HEK293T (cell line): ENCODE measurements at regions not wholly inside any gene's neighbourhood (a gene's known extent, or its start where the extent isn't known, plus 50 kb on each side); places are given as distances from the start of the nearest gene placed in this dataset.

Experiments used
- CTCF ChIA-PET: fragments of 350-600 bp; formaldehyde crosslinking; extraction: SDS; loops from one replicate; lab custom pipeline; 2021; ENCODE audit warnings: antibody characterized with exemption, inconsistent platforms; lab: Yijun Ruan, JAX
- POLR2A ChIA-PET: fragments of 350-600 bp; formaldehyde crosslinking; extraction: SDS; loops from one replicate; lab custom pipeline; 2020; ENCODE audit warnings: antibody characterized with exemption, inconsistent platforms; lab: Yijun Ruan, JAX
- DNase-seq: peaks from one replicate; pipeline ENCODE4 v3.0.0; 2012; ENCODE audit warnings: mixed read lengths; ENCODE audit errors: extremely low spot score
- ARNT ChIP-seq: fragments of 450-650 bp; IDR thresholded peaks from 2 replicates; pipeline ENCODE4 v1.6.1; 2017; ENCODE audit warnings: mild to moderate bottlenecking
- BHLHE40 ChIP-seq: fragments of 450-650 bp; IDR thresholded peaks from 2 replicates; pipeline ENCODE4 v1.6.1; 2016; ENCODE audit warnings: mild to moderate bottlenecking, moderate library complexity, borderline replicate concordance
- CTBP1 ChIP-seq: fragments of 450-650 bp; IDR thresholded peaks from 2 replicates; pipeline ENCODE4 v1.6.1; 2016; ENCODE audit warnings: borderline replicate concordance
- ELF4 ChIP-seq: fragments of 450-650 bp; IDR thresholded peaks from 2 replicates; pipeline ENCODE4 v1.6.1; 2017; ENCODE audit warnings: antibody characterized with exemption
- FOXA1 ChIP-seq: fragments of 450-650 bp; IDR thresholded peaks from 2 replicates; pipeline ENCODE4 v1.6.1; 2016; ENCODE audit warnings: mild to moderate bottlenecking
- FOXK2 ChIP-seq: fragments of 450-650 bp; IDR thresholded peaks from 2 replicates; pipeline ENCODE4 v1.6.1; 2016; ENCODE audit warnings: mild to moderate bottlenecking
- FOXM1 ChIP-seq: fragments of 450-650 bp; IDR thresholded peaks from 2 replicates; pipeline ENCODE4 v1.6.1; 2017; ENCODE audit warnings: mild to moderate bottlenecking, borderline replicate concordance
- HDGF ChIP-seq: fragments of 450-650 bp; IDR thresholded peaks from 2 replicates; pipeline ENCODE4 v1.6.1; 2017; ENCODE audit warnings: antibody characterized with exemption, borderline replicate concordance
- L3MBTL2 ChIP-seq: fragments of 450-650 bp; conservative IDR thresholded peaks from 2 replicates; pipeline ENCODE4 v1.6.1; 2016; ENCODE audit warnings: mild to moderate bottlenecking
- LEF1 ChIP-seq: fragments of 450-650 bp; IDR thresholded peaks from 2 replicates; pipeline ENCODE4 v1.6.1; 2017; ENCODE audit warnings: mild to moderate bottlenecking, borderline replicate concordance
- NFRKB ChIP-seq: fragments of 450-650 bp; IDR thresholded peaks from 2 replicates; pipeline ENCODE4 v1.6.1; 2016; ENCODE audit warnings: mild to moderate bottlenecking, moderate library complexity
- PKNOX1 ChIP-seq: fragments of 450-650 bp; IDR thresholded peaks from 2 replicates; pipeline ENCODE4 v1.6.1; 2016
- SP1 ChIP-seq: fragments of 450-650 bp; IDR thresholded peaks from 2 replicates; pipeline ENCODE4 v1.6.1; 2017
- SUZ12 ChIP-seq: fragments of 450-650 bp; IDR thresholded peaks from 2 replicates; pipeline ENCODE4 v1.6.1; 2016; ENCODE audit warnings: mild to moderate bottlenecking
- TARDBP ChIP-seq: fragments of 450-650 bp; IDR thresholded peaks from 2 replicates; pipeline ENCODE4 v1.6.1; 2016
- ZNF384 ChIP-seq: fragments of 450-650 bp; IDR thresholded peaks from 2 replicates; pipeline ENCODE4 v1.6.1; 2016

GRCh38 chr18:56414357-56414756 is 224.0 kb downstream of the TXNL1 start:
- TF ChIP-seq SUZ12 (no peak), CTBP1 (no peak), FOXM1 (no peak), SP1 (no peak), FOXA1 (no peak), PKNOX1 (no peak), NFRKB (no peak)
- ChIA-PET CTCF (interaction anchor here (0.6 kb wide), 1 partner anchor 23 kb away, joined by 5 read pairs; no protein-coding TSS in a partner anchor), POLR2A (no interaction called here)
- no peak for DNase-seq

GRCh38 chr18:56413862-56414261 is 224.5 kb downstream of the TXNL1 start:
- no peak for DNase-seq
- POLR2A ChIA-PET, result no interaction called here
- CTCF ChIA-PET, result interaction anchor here (0.6 kb wide), 1 partner anchor 22 kb away, joined by 5 read pairs; no protein-coding TSS in a partner anchor
- no peak for TF ChIP-seq FOXM1
- TF ChIP-seq CTBP1, result no peak
- no peak for TF ChIP-seq LEF1
- TF ChIP-seq TARDBP, result no peak
- TF ChIP-seq ELF4, result no peak
- TF ChIP-seq ZNF384, result no peak
- no peak for TF ChIP-seq SP1
- no peak for TF ChIP-seq PKNOX1
- no peak for TF ChIP-seq FOXK2
- TF ChIP-seq BHLHE40, result no peak
- no peak for TF ChIP-seq SUZ12
- no peak for TF ChIP-seq FOXA1

DNA sequence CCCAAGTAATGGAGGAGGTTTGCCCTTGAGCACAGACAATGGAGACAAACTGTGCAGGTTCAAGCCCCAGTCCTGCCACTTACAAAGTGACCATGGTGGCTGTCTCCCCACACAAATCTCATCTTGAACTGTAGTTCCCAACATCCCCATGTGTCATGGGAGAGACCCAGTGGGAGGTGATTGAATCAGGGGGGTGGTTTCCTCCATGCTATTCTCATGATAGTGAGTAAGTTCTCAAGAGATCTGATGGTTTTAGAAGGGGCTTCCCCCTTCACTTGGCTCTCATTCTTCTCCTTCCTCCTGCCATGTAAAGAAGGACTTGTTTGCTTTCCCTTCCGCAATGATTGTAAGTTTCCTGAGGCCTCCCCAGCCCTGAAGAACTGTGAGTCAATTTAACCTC is 225.4 kb downstream of the TXNL1 start:
- ChIA-PET POLR2A (no interaction called here), CTCF (no interaction called here)
- TF ChIP-seq TARDBP (no peak), FOXM1 (no peak), PKNOX1 (no peak), SP1 (no peak), ELF4 (no peak), BHLHE40 (no peak), NFRKB (no peak), FOXK2 (no peak), HDGF (no peak), CTBP1 (no peak), FOXA1 (no peak), SUZ12 (no peak), L3MBTL2 (no peak), ZNF384 (no peak), LEF1 (no peak), ARNT (no peak)
- no peak for DNase-seq

DNA sequence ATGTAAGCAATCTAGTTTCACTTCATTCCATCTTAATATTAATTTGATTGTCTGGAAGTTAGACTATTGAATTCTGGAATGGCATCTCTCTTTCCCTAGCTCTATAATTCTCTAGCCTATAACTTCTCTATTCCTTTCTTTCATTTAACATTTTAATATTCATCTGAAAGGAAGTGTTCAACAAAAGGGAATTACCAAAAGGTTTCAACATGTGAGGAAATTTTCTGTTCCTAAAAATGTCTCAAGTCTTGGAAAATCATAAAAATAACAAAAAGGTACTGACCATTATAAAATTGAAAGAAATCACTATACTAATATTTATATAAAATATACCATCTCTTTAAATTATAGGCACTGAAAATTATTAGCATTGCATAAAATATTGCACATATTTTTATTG is 228.7 kb downstream of the TXNL1 start:
- CTCF ChIA-PET, result no interaction called here
- no peak for DNase-seq
- no peak for TF ChIP-seq TARDBP
- POLR2A ChIA-PET, result no interaction called here

- TF ChIP-seq TARDBP, result no peak
- TF ChIP-seq SUZ12, result no peak
- TF ChIP-seq SP1, result no peak
- TF ChIP-seq FOXA1, result no peak
- no peak for TF ChIP-seq PKNOX1
- ChIA-PET POLR2A (no interaction called here), CTCF (no interaction called here)
Observed at GRCh38 chr18:56407646-56408180, 230.7 kb downstream of the TXNL1 start.

GRCh38 chr18:56402872-56403516 is 235.4 kb downstream of the TXNL1 start:
- DNase-seq, result no peak
- ChIA-PET CTCF (no interaction called here), POLR2A (no interaction called here)
- TF ChIP-seq HDGF (no peak), L3MBTL2 (no peak), NFRKB (no peak), FOXM1 (no peak), SP1 (no peak), FOXK2 (no peak), FOXA1 (no peak), TARDBP (no peak), BHLHE40 (no peak)

More at GRCh38 chr18:56407646-56408180, 230.7 kb downstream of the TXNL1 start:
- DNase-seq, result no peak
